Activated CD4-positive, alpha-beta T cell treated with anti-CD3 and anti-CD28 coated beads, Interleukin-2, amount 10 ng/mL, durations not matched to agents 7 days and 5 days (primary cell): ENCODE measurements at regions not wholly inside any gene's neighbourhood (a gene's known extent, or its start where the extent isn't known, plus 50 kb on each side); places are given as distances from the start of the nearest gene placed in this dataset.

Experiments used
- CTCF ChIA-PET: fragments of 350-600 bp; sonication (Branson Sonifier 250); formaldehyde crosslinking; loops from one replicate; lab custom pipeline; 2021; ENCODE audit warnings: antibody characterized with exemption; lab: Charles Lee
- POLR2A ChIA-PET: fragments of 350-600 bp; sonication (Branson Sonifier 250); formaldehyde crosslinking; loops from one replicate; lab custom pipeline; 2021; ENCODE audit warnings: antibody characterized with exemption; lab: Charles Lee
- DNase-seq: peaks from one replicate; pipeline ENCODE4 v3.0.0-alpha.2; 2020
- H3K27ac Mint-ChIP-seq: one replicate; pipeline ENCODE4 v1.8.0; 2021; ENCODE audit warnings: mild to moderate bottlenecking, moderate library complexity, mixed read lengths
- H3K27me3 Mint-ChIP-seq: one replicate; pipeline ENCODE4 v1.8.0; 2021; ENCODE audit warnings: mixed read lengths
- H3K36me3 Mint-ChIP-seq: one replicate; pipeline ENCODE4 v1.8.0; 2021; ENCODE audit warnings: low read depth, mixed read lengths
- H3K4me1 Mint-ChIP-seq: one replicate; pipeline ENCODE4 v1.8.0; 2021; ENCODE audit warnings: mixed read lengths
- H3K4me3 Mint-ChIP-seq: one replicate; pipeline ENCODE4 v1.8.0; 2021; ENCODE audit warnings: mild to moderate bottlenecking, moderate library complexity, mixed read lengths
- H3K9me3 Mint-ChIP-seq: one replicate; pipeline ENCODE4 v1.8.0; 2021; ENCODE audit warnings: mixed read lengths

GRCh38 chr4:30427932-30428331 is 292.2 kb upstream of the PCDH7 start:
- ChIA-PET POLR2A (no interaction called here), CTCF (no interaction called here)
- DNase-seq: no peak
- peaks cover 10% of the 10 kb centered on the region for H3K9me3 Mint-ChIP-seq
- no peaks in the 10 kb centered on the region for H3K27me3 Mint-ChIP-seq
- no peaks in the 10 kb centered on the region for H3K4me1 Mint-ChIP-seq
- no peak overlapping the region for H3K27ac Mint-ChIP-seq
- no peaks in the 10 kb centered on the region for H3K36me3 Mint-ChIP-seq
- no peak overlapping the region for H3K4me3 Mint-ChIP-seq

- H3K4me1 Mint-ChIP-seq: no peaks in the 10 kb centered on the region
- H3K27me3 Mint-ChIP-seq: no peaks in the 10 kb centered on the region
- H3K27ac Mint-ChIP-seq: no peak overlapping the region
- no peaks in the 10 kb centered on the region for H3K36me3 Mint-ChIP-seq
- POLR2A ChIA-PET: no interaction called here
- no peak for DNase-seq
- CTCF ChIA-PET: no interaction called here
- H3K4me3 Mint-ChIP-seq: no peak overlapping the region
- peaks cover 2% of the 10 kb centered on the region for H3K9me3 Mint-ChIP-seq
Observed at GRCh38 chr4:30429813-30430761, 290.1 kb upstream of the PCDH7 start.

GRCh38 chr4:30434656-30435055 is 285.5 kb upstream of the PCDH7 start:
- no peak for DNase-seq
- H3K4me1 Mint-ChIP-seq: no peaks in the 10 kb centered on the region

GRCh38 chr4:30436394-30436793 is 283.8 kb upstream of the PCDH7 start:
- H3K27me3 Mint-ChIP-seq: no peaks in the 10 kb centered on the region
- H3K36me3 Mint-ChIP-seq: no peaks in the 10 kb centered on the region
- ChIA-PET CTCF (no interaction called here), POLR2A (no interaction called here)
- H3K27ac Mint-ChIP-seq: no peak overlapping the region
- H3K4me1 Mint-ChIP-seq: no peaks in the 10 kb centered on the region
- DNase-seq: no peak
- no peak overlapping the region for H3K4me3 Mint-ChIP-seq
- H3K9me3 Mint-ChIP-seq: no peaks in the 10 kb centered on the region

More at GRCh38 chr4:30434656-30435055, 285.5 kb upstream of the PCDH7 start:
- CTCF ChIA-PET: no interaction called here
- Mint-ChIP-seq H3K27ac (no peak overlapping the region), H3K36me3 (no peaks in the 10 kb centered on the region), H3K27me3 (no peaks in the 10 kb centered on the region), H3K9me3 (no peaks in the 10 kb centered on the region), H3K4me3 (no peak overlapping the region)
- POLR2A ChIA-PET: no interaction called here

GRCh38 chr4:30437316-30437715 is 282.9 kb upstream of the PCDH7 start:
- Mint-ChIP-seq H3K4me3 (no peak overlapping the region), H3K27ac (no peak overlapping the region), H3K27me3 (no peaks in the 10 kb centered on the region), H3K36me3 (no peaks in the 10 kb centered on the region), H3K9me3 (no peaks in the 10 kb centered on the region), H3K4me1 (no peaks in the 10 kb centered on the region)
- DNase-seq: no peak
- ChIA-PET POLR2A (no interaction called here), CTCF (no interaction called here)

- Mint-ChIP-seq H3K27ac (no peak overlapping the region), H3K36me3 (no peaks in the 10 kb centered on the region), H3K9me3 (no peaks in the 10 kb centered on the region), H3K4me1 (no peaks in the 10 kb centered on the region), H3K4me3 (no peak overlapping the region), H3K27me3 (no peaks in the 10 kb centered on the region)
- ChIA-PET POLR2A (no interaction called here), CTCF (no interaction called here)
- no peak for DNase-seq
Observed at GRCh38 chr4:30443289-30443688, 276.9 kb upstream of the PCDH7 start.

GRCh38 chr4:30450474-30450873 is 269.7 kb upstream of the PCDH7 start:
- H3K27ac Mint-ChIP-seq: no peak overlapping the region
- CTCF ChIA-PET: no interaction called here
- POLR2A ChIA-PET: no interaction called here
- H3K9me3 Mint-ChIP-seq: peaks cover 6% of the 10 kb centered on the region
- no peaks in the 10 kb centered on the region for H3K36me3 Mint-ChIP-seq
- H3K4me1 Mint-ChIP-seq: no peaks in the 10 kb centered on the region
- H3K4me3 Mint-ChIP-seq: no peak overlapping the region
- no peaks in the 10 kb centered on the region for H3K27me3 Mint-ChIP-seq
- DNase-seq: no peak

GRCh38 chr4:30454504-30454903 is 265.7 kb upstream of the PCDH7 start:
- POLR2A ChIA-PET: no interaction called here
- no peak for DNase-seq
- no peak overlapping the region for H3K27ac Mint-ChIP-seq
- no peak overlapping the region for H3K4me3 Mint-ChIP-seq
- H3K4me1 Mint-ChIP-seq: no peaks in the 10 kb centered on the region
- H3K36me3 Mint-ChIP-seq: no peaks in the 10 kb centered on the region
- no peaks in the 10 kb centered on the region for H3K27me3 Mint-ChIP-seq
- H3K9me3 Mint-ChIP-seq: peaks cover 9% of the 10 kb centered on the region
- CTCF ChIA-PET: no interaction called here

GRCh38 chr4:30456716-30457115 is 263.5 kb upstream of the PCDH7 start:
- no peaks in the 10 kb centered on the region for H3K4me1 Mint-ChIP-seq
- no peak for DNase-seq
- ChIA-PET CTCF (no interaction called here), POLR2A (no interaction called here)
- H3K9me3 Mint-ChIP-seq: peaks cover 9% of the 10 kb centered on the region
- no peak overlapping the region for H3K4me3 Mint-ChIP-seq
- H3K27me3 Mint-ChIP-seq: no peaks in the 10 kb centered on the region
- H3K27ac Mint-ChIP-seq: no peak overlapping the region
- no peaks in the 10 kb centered on the region for H3K36me3 Mint-ChIP-seq

- H3K36me3 Mint-ChIP-seq: no peaks in the 10 kb centered on the region
- DNase-seq: no peak
- H3K27ac Mint-ChIP-seq: no peak overlapping the region
- ChIA-PET POLR2A (interaction anchor here (0.6 kb wide), 1 partner anchor 12 kb away, joined by 4 read pairs; no protein-coding TSS in a partner anchor), CTCF (interaction anchor here (0.6 kb wide), 1 partner anchor 372 kb away, joined by 3 read pairs; no protein-coding TSS in a partner anchor)
- no peaks in the 10 kb centered on the region for H3K27me3 Mint-ChIP-seq
- no peaks in the 10 kb centered on the region for H3K4me1 Mint-ChIP-seq
- H3K4me3 Mint-ChIP-seq: no peak overlapping the region
- H3K9me3 Mint-ChIP-seq: peaks cover 10% of the 10 kb centered on the region
Observed at GRCh38 chr4:30460818-30461217, 259.4 kb upstream of the PCDH7 start.

- CTCF ChIA-PET: interaction anchor here (0.6 kb wide), 1 partner anchor 373 kb away, joined by 3 read pairs; no protein-coding TSS in a partner anchor
- POLR2A ChIA-PET: interaction anchor here (0.6 kb wide), 1 partner anchor 12 kb away, joined by 4 read pairs; no protein-coding TSS in a partner anchor
- Mint-ChIP-seq H3K9me3 (peaks cover 9% of the 10 kb centered on the region), H3K27me3 (no peaks in the 10 kb centered on the region), H3K36me3 (no peaks in the 10 kb centered on the region), H3K4me3 (no peak overlapping the region), H3K4me1 (no peaks in the 10 kb centered on the region), H3K27ac (no peak overlapping the region)
- DNase-seq: no peak
Observed at GRCh38 chr4:30461218-30461617, 259.0 kb upstream of the PCDH7 start.

GRCh38 chr4:30462445-30463090 is 257.6 kb upstream of the PCDH7 start:
- ChIA-PET POLR2A (no interaction called here), CTCF (no interaction called here)
- Mint-ChIP-seq H3K4me1 (no peaks in the 10 kb centered on the region), H3K27ac (no peak overlapping the region), H3K4me3 (no peak overlapping the region), H3K9me3 (peaks cover 8% of the 10 kb centered on the region), H3K27me3 (no peaks in the 10 kb centered on the region), H3K36me3 (no peaks in the 10 kb centered on the region)
- no peak for DNase-seq

GRCh38 chr4:30471861-30472260 is 248.3 kb upstream of the PCDH7 start:
- Mint-ChIP-seq H3K9me3 (no peaks in the 10 kb centered on the region), H3K4me1 (no peaks in the 10 kb centered on the region), H3K27me3 (no peaks in the 10 kb centered on the region), H3K36me3 (no peaks in the 10 kb centered on the region), H3K27ac (no peak overlapping the region), H3K4me3 (no peak overlapping the region)
- CTCF ChIA-PET: no interaction called here
- POLR2A ChIA-PET: no interaction called here
- DNase-seq: no peak
